Astrocyte (in vitro differentiated cells and primary cell): ENCODE measurements at regions not wholly inside any gene's neighbourhood (a gene's known extent, or its start where the extent isn't known, plus 50 kb on each side); places are given as distances from the start of the nearest gene placed in this dataset.

Experiments
- DNase-seq: peaks from one replicate; pipeline ENCODE4 v3.0.0-alpha.2; 2010; ENCODE audit warnings: low read depth
- FAIRE-seq: peaks from 2 replicates; lab custom pipeline; 2011; peaks lifted over from hg19 to GRCh38; lab: Jason Lieb, UNC
- H2AFZ ChIP-seq: 2 replicates; pipeline ENCODE4 v1.6.0; 2012; ENCODE audit warnings: low read depth, low read length, inconsistent platforms
- H3K27ac ChIP-seq: 2 replicates; pipeline ENCODE4 v1.5.1; 2011; ENCODE audit warnings: low read depth, low read length, inconsistent platforms
- H3K27me3 ChIP-seq: 2 replicates; pipeline ENCODE4 v1.6.0; 2011; ENCODE audit warnings: low read length, inconsistent platforms; ENCODE audit not compliant: insufficient read depth
- H3K36me3 ChIP-seq: 2 replicates; pipeline ENCODE4 v1.5.1; 2011; ENCODE audit warnings: low read length, inconsistent platforms; ENCODE audit not compliant: insufficient read depth
- H3K4me1 ChIP-seq: 2 replicates; pipeline ENCODE4 v1.5.1; 2011; ENCODE audit warnings: low read length, inconsistent platforms; ENCODE audit not compliant: insufficient read depth
- H3K4me2 ChIP-seq: 2 replicates; pipeline ENCODE4 v1.6.0; 2012; ENCODE audit warnings: low read length, inconsistent platforms
- H3K4me3 ChIP-seq: 2 replicates; pipeline ENCODE4 v1.5.1; 2011; ENCODE audit warnings: low read depth, mild to moderate bottlenecking, low read length, inconsistent platforms; ENCODE audit not compliant: insufficient read depth
- H3K79me2 ChIP-seq: 2 replicates; pipeline ENCODE4 v1.6.0; 2012; ENCODE audit warnings: mild to moderate bottlenecking, low read length, inconsistent platforms; ENCODE audit not compliant: insufficient read depth
- H3K9ac ChIP-seq: 2 replicates; pipeline ENCODE4 v1.6.0; 2012; ENCODE audit warnings: mild to moderate bottlenecking, low read length, inconsistent platforms
- H3K9me3 ChIP-seq: 2 replicates; pipeline ENCODE4 v1.5.1; 2012; ENCODE audit warnings: low read depth, mild to moderate bottlenecking, low read length, inconsistent platforms; ENCODE audit not compliant: insufficient read depth
- H4K20me1 ChIP-seq: 2 replicates; pipeline ENCODE4 v1.6.0; 2012; ENCODE audit warnings: low read length, inconsistent platforms; ENCODE audit not compliant: insufficient read depth
- H3K27ac Mint-ChIP-seq: one replicate; pipeline ENCODE4 v1.8.0; 2021; ENCODE audit warnings: mild to moderate bottlenecking, mixed read lengths; ENCODE audit not compliant: unreplicated experiment
- H3K27me3 Mint-ChIP-seq: one replicate; pipeline ENCODE4 v1.8.0; 2021; ENCODE audit warnings: low read depth, mixed read lengths; ENCODE audit not compliant: unreplicated experiment
- H3K36me3 Mint-ChIP-seq: one replicate; pipeline ENCODE4 v1.8.0; 2021; ENCODE audit warnings: low read depth, mixed read lengths; ENCODE audit not compliant: unreplicated experiment
- H3K4me1 Mint-ChIP-seq: one replicate; pipeline ENCODE4 v1.8.0; 2021; ENCODE audit warnings: low read depth, mixed read lengths; ENCODE audit not compliant: unreplicated experiment
- H3K4me3 Mint-ChIP-seq: one replicate; pipeline ENCODE4 v1.8.0; 2021; ENCODE audit warnings: mild to moderate bottlenecking, moderate library complexity, mixed read lengths; ENCODE audit not compliant: unreplicated experiment
- H3K9me3 Mint-ChIP-seq: one replicate; pipeline ENCODE4 v1.8.0; 2021; ENCODE audit warnings: mild to moderate bottlenecking, mixed read lengths; ENCODE audit not compliant: unreplicated experiment
- CTCF ChIP-seq: IDR thresholded peaks from 2 replicates; pipeline ENCODE4 v1.5.1; 2011; ENCODE audit warnings: low read depth, mild to moderate bottlenecking, inconsistent platforms, low read length, moderate library complexity; ENCODE audit not compliant: insufficient read depth
- EZH2 ChIP-seq: IDR thresholded peaks from 2 replicates; pipeline ENCODE4 v1.6.1; 2012; ENCODE audit warnings: mild to moderate bottlenecking, low read length, inconsistent platforms; ENCODE audit not compliant: insufficient read depth

GRCh38 chr3:152056073-152056472, 182.6 kb downstream of the SUCNR1 start:
- H3K4me3 Mint-ChIP-seq: no peak overlapping the region
- no peaks in the 10 kb centered on the region for H3K36me3 ChIP-seq
- no peaks in the 10 kb centered on the region for H4K20me1 ChIP-seq
- no peak overlapping the region for H3K4me2 ChIP-seq
- no peak for FAIRE-seq
- no peak overlapping the region for H3K9ac ChIP-seq
- TF ChIP-seq CTCF (no peak), EZH2 (no peak)
- H3K27ac ChIP-seq: no peak overlapping the region
- no peaks in the 10 kb centered on the region for H3K9me3 ChIP-seq
- no peaks in the 10 kb centered on the region for H3K27me3 Mint-ChIP-seq
- H3K27me3 ChIP-seq: no peaks in the 10 kb centered on the region
- H3K4me3 ChIP-seq: no peak overlapping the region
- no peak overlapping the region for H3K27ac Mint-ChIP-seq
- no peak for DNase-seq
- no peaks in the 10 kb centered on the region for H3K36me3 Mint-ChIP-seq
- no peaks in the 10 kb centered on the region for H3K9me3 Mint-ChIP-seq
- H2AFZ ChIP-seq: no peak overlapping the region
- H3K79me2 ChIP-seq: no peaks in the 10 kb centered on the region
- H3K4me1 ChIP-seq: no peaks in the 10 kb centered on the region
- peaks cover 19% of the 10 kb centered on the region for H3K4me1 Mint-ChIP-seq

- no peak for TF ChIP-seq EZH2
- TF ChIP-seq CTCF: no peak
- Mint-ChIP-seq H3K36me3 (no peaks in the 10 kb centered on the region), H3K27me3 (no peaks in the 10 kb centered on the region), H3K27ac (no peak overlapping the region), H3K4me1 (peaks cover 15% of the 10 kb centered on the region), H3K4me3 (no peak overlapping the region), H3K9me3 (no peaks in the 10 kb centered on the region)
- Histone ChIP-seq H3K9ac (no peak overlapping the region), H3K4me1 (no peaks in the 10 kb centered on the region), H3K9me3 (no peaks in the 10 kb centered on the region), H2AFZ (no peak overlapping the region), H4K20me1 (no peaks in the 10 kb centered on the region), H3K27me3 (no peaks in the 10 kb centered on the region), H3K4me3 (no peak overlapping the region), H3K79me2 (no peaks in the 10 kb centered on the region), H3K4me2 (no peak overlapping the region), H3K36me3 (no peaks in the 10 kb centered on the region), H3K27ac (no peak overlapping the region)
- no peak for DNase-seq
- FAIRE-seq: no peak
Measured at GRCh38 chr3:152056481-152056880, 183.0 kb downstream of the SUCNR1 start.

GRCh38 chr3:152056987-152057386, 183.5 kb downstream of the SUCNR1 start:
- H3K9ac ChIP-seq: no peak overlapping the region
- no peak overlapping the region for H3K4me3 Mint-ChIP-seq

More at GRCh38 chr3:152056987-152057386, 183.5 kb downstream of the SUCNR1 start:
- peaks cover 10% of the 10 kb centered on the region for H3K4me1 Mint-ChIP-seq
- no peaks in the 10 kb centered on the region for H3K9me3 Mint-ChIP-seq
- H3K27me3 Mint-ChIP-seq: no peaks in the 10 kb centered on the region
- Histone ChIP-seq H3K27me3 (no peaks in the 10 kb centered on the region), H3K36me3 (no peaks in the 10 kb centered on the region), H3K4me1 (no peaks in the 10 kb centered on the region), H3K9me3 (no peaks in the 10 kb centered on the region), H4K20me1 (no peaks in the 10 kb centered on the region), H3K27ac (no peak overlapping the region), H3K79me2 (no peaks in the 10 kb centered on the region), H3K4me2 (no peak overlapping the region), H2AFZ (no peak overlapping the region), H3K4me3 (no peak overlapping the region)
- no peaks in the 10 kb centered on the region for H3K36me3 Mint-ChIP-seq
- TF ChIP-seq EZH2 (no peak), CTCF (no peak)
- DNase-seq (no peak), FAIRE-seq (no peak)
- no peak overlapping the region for H3K27ac Mint-ChIP-seq
